Endothelial cell of umbilical vein (primary cell): ENCODE measurements at regions not wholly inside any gene's neighbourhood (a gene's known extent, or its start where the extent isn't known, plus 50 kb on each side); places are given as distances from the start of the nearest gene placed in this dataset.

Source experiments
- BruUV-seq: library from RNA; stranded (reverse); fragments of 400-500 nt; replicated peaks from 2 replicates; lab custom pipeline; 2021; lab: Mats Ljungman, UMichigan
- CTCF ChIA-PET: fragments of 300-600, 350-600 bp; sonication (Branson Sonifier 250); formaldehyde crosslinking; loops from one replicate; lab custom pipeline; 2021; ENCODE audit warnings: antibody characterized with exemption, inconsistent platforms; lab: Charles Lee
- POLR2A ChIA-PET: fragments of 300-600, 350-600 bp; sonication (Branson Sonifier 250); formaldehyde crosslinking; loops from one replicate; lab custom pipeline; 2021; ENCODE audit warnings: antibody characterized with exemption, inconsistent platforms; lab: Charles Lee
- DNase-seq: peaks from one replicate; pipeline ENCODE4 v3.0.0-alpha.2; 2011; ENCODE audit warnings: low read depth, low spot score
- FAIRE-seq: peaks from 2 replicates; lab custom pipeline; 2011; peaks lifted over from hg19 to GRCh38; lab: Jason Lieb, UNC
- H2AFZ ChIP-seq: 2 replicates; pipeline ENCODE4 v1.6.0; 2012; ENCODE audit warnings: low read depth, low read length, control low read depth, inconsistent platforms
- H3K27ac ChIP-seq: 2 replicates; pipeline ENCODE4 v1.5.1; 2011; ENCODE audit warnings: low read depth, mild to moderate bottlenecking, control low read depth, low read length, moderate library complexity; ENCODE audit not compliant: insufficient read depth
- H3K27me3 ChIP-seq, 2 experiments: 2 replicates each; pipeline versions ENCODE4 v1.6.0 to v1.6.1; 2011; ENCODE audit warnings: low read length in 2 of 2, mixed read lengths in 1 of 2; ENCODE audit not compliant: control insufficient read depth in 2 of 2, insufficient read depth in 2 of 2
- H3K36me3 ChIP-seq, 2 experiments: 2 replicates in 1 of 2; 3 replicates in 1 of 2; pipeline ENCODE4 v1.5.1; 2011; ENCODE audit warnings: low read length in 2 of 2, mild to moderate bottlenecking in 1 of 2, moderate library complexity in 1 of 2; ENCODE audit not compliant: control insufficient read depth in 2 of 2, insufficient read depth in 2 of 2; ENCODE audit errors: extremely low read depth in 1 of 2
- H3K4me1 ChIP-seq: 3 replicates; pipeline ENCODE4 v1.5.1; 2011; ENCODE audit warnings: mild to moderate bottlenecking, low read length; ENCODE audit not compliant: control insufficient read depth, insufficient read depth; ENCODE audit errors: extremely low read depth
- H3K4me2 ChIP-seq: 2 replicates; pipeline ENCODE4 v1.6.1; 2011; ENCODE audit warnings: low read length, control low read depth, mixed read lengths; ENCODE audit not compliant: insufficient read depth
- H3K4me3 ChIP-seq, 3 experiments: fragments of 200-600 bp in 1 of 3; sonication (generic), shearing (Covaris generic) in 1 of 3; replicated peaks in 1 of 3; 2 replicates each; pipeline ENCODE4 v1.5.1; 2011 to 2016; ENCODE audit warnings: control low read depth in 3 of 3, low read length in 3 of 3, mild to moderate bottlenecking in 2 of 3, inconsistent platforms in 1 of 3, low read depth in 1 of 3, moderate library complexity in 1 of 3; ENCODE audit not compliant: insufficient read depth in 1 of 3
- H3K79me2 ChIP-seq: 2 replicates; pipeline ENCODE4 v1.6.0; 2012; ENCODE audit warnings: low read length, inconsistent platforms; ENCODE audit not compliant: control insufficient read depth, insufficient read depth
- H3K9ac ChIP-seq: replicated peaks from 2 replicates; pipeline ENCODE3; 2011; ENCODE audit warnings: low read length, control low read depth; ENCODE audit not compliant: insufficient read depth; ENCODE audit errors: extremely low read depth
- H3K9me1 ChIP-seq: replicated peaks from 3 replicates; pipeline ENCODE4 v1.6.0; 2011; ENCODE audit warnings: mild to moderate bottlenecking, low read length; ENCODE audit not compliant: control insufficient read depth, insufficient read depth; ENCODE audit errors: extremely low read depth
- H3K9me3 ChIP-seq: replicated peaks from 2 replicates; pipeline ENCODE4 v1.5.1; 2012; ENCODE audit warnings: low read length, inconsistent platforms; ENCODE audit not compliant: control insufficient read depth, insufficient read depth
- H4K20me1 ChIP-seq: replicated peaks from 2 replicates; pipeline ENCODE3; 2011; ENCODE audit warnings: mild to moderate bottlenecking, low read length; ENCODE audit not compliant: control insufficient read depth, insufficient read depth; ENCODE audit errors: extremely low read depth
- FOS ChIP-seq: IDR thresholded peaks from 2 replicates; pipeline ENCODE4 v1.6.1; 2011; ENCODE audit warnings: mild to moderate bottlenecking, low read length, moderate library complexity, borderline replicate concordance; ENCODE audit not compliant: insufficient read depth
- GATA2 ChIP-seq: IDR thresholded peaks from 2 replicates; pipeline ENCODE4 v1.7.0; 2011; ENCODE audit warnings: low read depth, mild to moderate bottlenecking, moderate library complexity, mixed read lengths, low read length; ENCODE audit not compliant: insufficient read length, insufficient read depth
- JUN ChIP-seq: IDR thresholded peaks from 2 replicates; pipeline ENCODE4 v1.6.1; 2011; ENCODE audit warnings: borderline replicate concordance, low read depth; ENCODE audit not compliant: insufficient read length, insufficient read depth
- MYC ChIP-seq: IDR thresholded peaks from one replicate; pipeline ENCODE4 v1.6.1; 2011; ENCODE audit warnings: mild to moderate bottlenecking, low read depth, low read length
- POLR2A ChIP-seq: IDR thresholded peaks from 2 replicates; pipeline ENCODE4 v1.6.1; 2012; ENCODE audit warnings: low read depth, mild to moderate bottlenecking, control low read depth, low read length
- POLR2AphosphoS5 ChIP-seq: IDR thresholded peaks from 2 replicates; pipeline ENCODE4 v1.6.1; 2012; ENCODE audit warnings: low read depth, mild to moderate bottlenecking, control low read depth, low read length, moderate library complexity; ENCODE audit not compliant: insufficient read depth
- dilution Hi-C: fragments of 300-500 bp; cut with MboI; formaldehyde crosslinking; loops from one replicate; pipeline ENCODE4 v1.15.0; 2019; ENCODE audit warnings: low sequenced_read_pairs; ENCODE audit not compliant: extremely low pct_ligation_motif_present
- intact Hi-C: fragments of 100-400 bp; cut with micrococcal nuclease; formaldehyde crosslinking; loops from one replicate; pipeline ENCODE4 v1.10.0; 2022
- TF ChIP-seq, protein P1 (sequence below): IDR thresholded peaks from 2 replicates; pipeline ENCODE4 v1.6.1; 2011; ENCODE audit not compliant: insufficient read depth, insufficient read length

DNA sequence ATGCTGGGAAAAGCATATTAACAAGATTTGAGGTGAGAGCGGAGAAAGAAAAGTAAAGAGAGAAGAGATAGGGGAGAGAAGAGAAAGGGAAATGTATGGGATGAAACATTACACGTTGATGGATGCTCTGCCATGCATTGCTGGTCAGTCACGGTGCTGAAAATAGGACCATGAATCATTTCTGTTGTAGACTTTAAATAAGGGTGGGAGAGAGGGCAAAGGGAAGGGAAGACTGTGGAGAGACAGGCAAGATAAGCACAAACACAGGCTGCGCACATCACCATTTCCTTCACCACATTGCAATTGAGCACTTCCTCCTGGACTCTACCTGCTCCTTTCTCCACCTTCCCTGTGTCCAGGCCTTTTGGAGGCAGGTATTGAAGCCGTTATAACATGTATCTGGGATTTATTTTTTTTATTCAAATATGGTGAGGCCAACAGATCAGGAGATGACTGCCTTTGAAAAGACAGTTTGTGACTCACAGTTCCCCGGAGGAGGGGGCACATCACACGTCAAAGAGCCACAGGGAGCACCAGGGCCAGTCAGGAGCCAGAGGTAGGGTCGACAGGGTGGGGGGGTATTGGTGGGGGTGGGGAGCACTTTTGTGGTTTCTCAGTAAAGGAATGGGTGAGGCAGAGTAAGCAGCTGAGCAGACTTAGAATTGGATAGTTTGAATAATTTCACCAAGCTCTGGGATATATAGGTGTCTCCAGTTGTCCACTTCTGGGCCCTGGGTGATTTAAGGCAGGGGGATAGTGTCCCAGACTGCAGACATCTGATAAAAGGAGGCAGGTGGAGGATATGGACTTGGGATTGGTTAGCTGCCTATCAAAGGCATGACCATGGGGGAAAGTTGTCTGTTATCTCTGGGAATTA, 372.8 kb upstream of the ST6GAL2 start:
- H3K9me1 ChIP-seq = no peaks in the 10 kb centered on the region
- H3K79me2 ChIP-seq = no peaks in the 10 kb centered on the region
- H3K9me3 ChIP-seq = peaks cover 5% of the 10 kb centered on the region
- BruUV-seq = no TSS peak
- no peak overlapping the region for H3K4me3 ChIP-seq
- DNase-seq (no peak), FAIRE-seq (no peak)
- dilution Hi-C loops = no loop called here
- no peak overlapping the region for H2AFZ ChIP-seq
- no peaks in the 10 kb centered on the region for H3K27me3 ChIP-seq
- H3K4me1 ChIP-seq = no peaks in the 10 kb centered on the region
- no peak overlapping the region for H3K9ac ChIP-seq
- no peaks in the 10 kb centered on the region for H4K20me1 ChIP-seq
- H3K4me2 ChIP-seq = no peak overlapping the region
- intact Hi-C loops = no loop called here
- ChIA-PET CTCF (no interaction called here), POLR2A (no interaction called here)
- no peak for TF ChIP-seq FOS
- TF ChIP-seq GATA2 = no peak
- no peak for TF ChIP-seq MYC
- TF ChIP-seq JUN = no peak
- TF ChIP-seq, protein P1, sequence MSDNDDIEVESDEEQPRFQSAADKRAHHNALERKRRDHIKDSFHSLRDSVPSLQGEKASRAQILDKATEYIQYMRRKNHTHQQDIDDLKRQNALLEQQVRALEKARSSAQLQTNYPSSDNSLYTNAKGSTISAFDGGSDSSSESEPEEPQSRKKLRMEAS = no peak
- no peak for TF ChIP-seq POLR2AphosphoS5
- no peak for TF ChIP-seq POLR2A
- no peaks in the 10 kb centered on the region for H3K36me3 ChIP-seq
- no peak overlapping the region for H3K27ac ChIP-seq
